Naive thymus-derived CD8-positive, alpha-beta T cell (primary cell): ENCODE measurements at regions not wholly inside any gene's neighbourhood (a gene's known extent, or its start where the extent isn't known, plus 50 kb on each side); places are given as distances from the start of the nearest gene placed in this dataset.

Experiments used
- ATAC-seq, 2 donors: fragments of 150-1000 bp; cut with Tn5 transposase in 1 of 2; sonication (Bioruptor Pico), chemical (Tn5 transposase) in 1 of 2; 1 replicate in 1 of 2; 2 replicates in 1 of 2; pipeline ENCODE4 v1.10.0; 2021; ENCODE audit warnings: mild to moderate bottlenecking in 2 of 2, moderate library complexity in 2 of 2
- POLR2A ChIA-PET: fragments of 350-600 bp; sonication (Branson Sonifier 250); formaldehyde crosslinking; loops from one replicate; lab custom pipeline; 2021; ENCODE audit warnings: antibody characterized with exemption; lab: Charles Lee
- DNase-seq, 10 donors: peaks; one replicate each; pipeline versions ENCODE4 v3.0.0 to v3.0.0-alpha.2; 2020 to 2022
- H3K27ac Mint-ChIP-seq, 10 donors: one replicate each; pipeline ENCODE4 v1.8.0; 2020 to 2022; ENCODE audit warnings: mild to moderate bottlenecking in 10 of 10, mixed read lengths in 10 of 10, moderate library complexity in 4 of 10, inconsistent platforms in 1 of 10
- H3K27me3 Mint-ChIP-seq, 5 donors: one replicate each; pipeline ENCODE4 v1.8.0; 2021 to 2022; ENCODE audit warnings: mixed read lengths in 5 of 5
- H3K36me3 Mint-ChIP-seq, 3 donors: one replicate each; pipeline ENCODE4 v1.8.0; 2020 to 2022; ENCODE audit warnings: mixed read lengths in 3 of 3, mild to moderate bottlenecking in 2 of 3, inconsistent platforms in 1 of 3
- H3K4me1 Mint-ChIP-seq, 4 donors: one replicate each; pipeline ENCODE4 v1.8.0; 2021 to 2022; ENCODE audit warnings: mixed read lengths in 4 of 4
- H3K4me3 Mint-ChIP-seq, 10 donors: one replicate each; pipeline ENCODE4 v1.8.0; 2020 to 2022; ENCODE audit warnings: mild to moderate bottlenecking in 10 of 10, mixed read lengths in 10 of 10, moderate library complexity in 6 of 10, inconsistent platforms in 1 of 10
- H3K9me3 Mint-ChIP-seq, 9 donors: one replicate each; pipeline ENCODE4 v1.8.0; 2020 to 2022; ENCODE audit warnings: mixed read lengths in 9 of 9, mild to moderate bottlenecking in 3 of 9, inconsistent platforms in 1 of 9, moderate library complexity in 1 of 9

GRCh38 chr13:40179445-40180281 lies 486.8 kb downstream of the FOXO1 start:
- POLR2A ChIA-PET = interaction anchor here (1.2 kb wide), 1 partner anchor 10 kb away, joined by 3 read pairs; no protein-coding TSS in a partner anchor
- H3K27me3 Mint-ChIP-seq = no peaks in the 10 kb centered on the region
- ATAC-seq (no peak), DNase-seq (no peak)
- peaks cover 0 to 7% (median 6%) of the 10 kb centered on the region in 3 donors for H3K36me3 Mint-ChIP-seq
- peak overlapping the region in 3 of 10 donors; percentile 18 to 80 (median 66) for H3K4me3 Mint-ChIP-seq
- H3K4me1 Mint-ChIP-seq = peaks cover 34 to 63% (median 47%) of the 10 kb centered on the region in 4 donors
- peaks cover 0 to 10% (median 0%) of the 10 kb centered on the region in 9 donors for H3K9me3 Mint-ChIP-seq
- peak overlapping the region in 4 of 10 donors; percentile 14 to 90 (median 58) for H3K27ac Mint-ChIP-seq

GRCh38 chr13:40180776-40181175 lies 485.7 kb downstream of the FOXO1 start:
- H3K9me3 Mint-ChIP-seq = peaks cover 0 to 19% (median 2%) of the 10 kb centered on the region in 9 donors
- H3K27me3 Mint-ChIP-seq = no peaks in the 10 kb centered on the region
- H3K4me1 Mint-ChIP-seq = peaks cover 37 to 74% (median 54%) of the 10 kb centered on the region in 4 donors
- ATAC-seq (no peak), DNase-seq (no peak)
- no peak overlapping the region for H3K4me3 Mint-ChIP-seq
- no peak overlapping the region for H3K27ac Mint-ChIP-seq
- POLR2A ChIA-PET = interaction anchor here (1.1 to 1.2 kb wide), 2 partner anchors 9 to 11 kb away, joined by 3 read pairs; no protein-coding TSS in a partner anchor
- peaks cover 0 to 7% (median 6%) of the 10 kb centered on the region in 3 donors for H3K36me3 Mint-ChIP-seq

- Mint-ChIP-seq H3K36me3 (peaks cover 0 to 7% (median 6%) of the 10 kb centered on the region in 3 donors), H3K27ac (no peak overlapping the region), H3K4me3 (no peak overlapping the region), H3K27me3 (no peaks in the 10 kb centered on the region), H3K4me1 (peaks cover 38 to 79% (median 57%) of the 10 kb centered on the region in 4 donors), H3K9me3 (peaks cover 0 to 19% (median under 1%) of the 10 kb centered on the region in 9 donors)
- DNase-seq = no peak
- no peak for ATAC-seq
- POLR2A ChIA-PET = interaction anchor here (1.1 kb wide), 1 partner anchor 10 kb away, joined by 3 read pairs; no protein-coding TSS in a partner anchor
Measured at GRCh38 chr13:40181203-40181845, 485.1 kb downstream of the FOXO1 start.

GRCh38 chr13:40182591-40182990 lies 483.9 kb downstream of the FOXO1 start:
- Mint-ChIP-seq H3K27ac (peak overlapping the region in 3 of 10 donors; percentile 37 to 59 (median 53)), H3K4me3 (peak overlapping the region in 1 of 10 donors; percentile 17)

GRCh38 chr13:40185414-40185813 lies 481.0 kb downstream of the FOXO1 start:
- peaks cover 0 to 7% (median 4%) of the 10 kb centered on the region in 3 donors for H3K36me3 Mint-ChIP-seq
- H3K27me3 Mint-ChIP-seq = peaks cover 0 to 1% (median 0%) of the 10 kb centered on the region in 5 donors
- H3K4me3 Mint-ChIP-seq = peak overlapping the region in 6 of 10 donors; percentile 5 to 40 (median 26)
- POLR2A ChIA-PET = interaction anchor here (0.7 to 3.2 kb wide), 6 partner anchors 9 to 479 kb away, joined by 3 to 31 read pairs (median 5); no protein-coding TSS in a partner anchor
- no peak for DNase-seq
- peak overlapping the region; percentile 47 to 98 (median 74) for H3K27ac Mint-ChIP-seq
- ATAC-seq = no peak
- H3K9me3 Mint-ChIP-seq = peaks cover 0 to 19% (median 0%) of the 10 kb centered on the region in 9 donors
- H3K4me1 Mint-ChIP-seq = peaks cover 57 to 91% (median 74%) of the 10 kb centered on the region in 4 donors

More at GRCh38 chr13:40182591-40182990, 483.9 kb downstream of the FOXO1 start:
- no peak for ATAC-seq
- H3K4me1 Mint-ChIP-seq = peaks cover 46 to 90% (median 66%) of the 10 kb centered on the region in 4 donors
- peaks cover 0 to 19% (median 0%) of the 10 kb centered on the region in 9 donors for H3K9me3 Mint-ChIP-seq
- no peaks in the 10 kb centered on the region for H3K27me3 Mint-ChIP-seq
- no peak for DNase-seq
- POLR2A ChIA-PET = interaction anchor here (0.7 to 1.8 kb wide), 3 partner anchors 9 to 16 kb away, joined by 3 to 5 read pairs (median 3); no protein-coding TSS in a partner anchor
- H3K36me3 Mint-ChIP-seq = peaks cover 0 to 7% (median 4%) of the 10 kb centered on the region in 3 donors

GRCh38 chr13:40186041-40186440 lies 480.4 kb downstream of the FOXO1 start:
- peaks cover 0 to 19% (median 0%) of the 10 kb centered on the region in 9 donors for H3K9me3 Mint-ChIP-seq
- H3K4me3 Mint-ChIP-seq = peak overlapping the region; percentile 29 to 87 (median 81)
- H3K36me3 Mint-ChIP-seq = peaks cover 0 to 7% (median 4%) of the 10 kb centered on the region in 3 donors
- H3K27me3 Mint-ChIP-seq = peaks cover 0 to 1% (median 0%) of the 10 kb centered on the region in 5 donors
- POLR2A ChIA-PET = interaction anchor here (1.4 to 3.2 kb wide), 10 partner anchors 9 to 479 kb away, joined by 4 to 40 read pairs (median 8); partner anchors contain the start of gene FOXO1
- no peak for ATAC-seq
- DNase-seq = peak in 1 of 10 donors; percentile 25
- H3K4me1 Mint-ChIP-seq = peaks cover 62 to 96% (median 80%) of the 10 kb centered on the region in 4 donors
- H3K27ac Mint-ChIP-seq = peak overlapping the region; percentile 92 to 99 (median 98)

- peaks cover 0 to 7% (median 4%) of the 10 kb centered on the region in 3 donors for H3K36me3 Mint-ChIP-seq
- H3K27me3 Mint-ChIP-seq = peaks cover 0 to 1% (median 0%) of the 10 kb centered on the region in 5 donors
- H3K27ac Mint-ChIP-seq = peak overlapping the region; percentile 92 to 99 (median 98)
- POLR2A ChIA-PET = interaction anchor here (0.6 to 3.2 kb wide), 33 partner anchors 9 to 1102 kb away, joined by 3 to 40 read pairs (median 5); partner anchors contain the start of gene FOXO1
- DNase-seq = no peak
- peaks cover 0 to 19% (median 0%) of the 10 kb centered on the region in 9 donors for H3K9me3 Mint-ChIP-seq
- peak in 1 of 2 donors; percentile 7 for ATAC-seq
- H3K4me1 Mint-ChIP-seq = peaks cover 58 to 97% (median 87%) of the 10 kb centered on the region in 4 donors
- peak overlapping the region; percentile 45 to 87 (median 81) for H3K4me3 Mint-ChIP-seq
Measured at GRCh38 chr13:40186626-40187323, 479.7 kb downstream of the FOXO1 start.

GRCh38 chr13:40187324-40187795 lies 479.1 kb downstream of the FOXO1 start:
- peak; percentile 76 to 82 for ATAC-seq
- peak overlapping the region; percentile 69 to 91 (median 83) for H3K4me3 Mint-ChIP-seq
- H3K4me1 Mint-ChIP-seq = peaks cover 60 to 99% (median 91%) of the 10 kb centered on the region in 4 donors
- DNase-seq = peak; percentile 49 to 94 (median 82)
- H3K36me3 Mint-ChIP-seq = peaks cover 0 to 7% (median 4%) of the 10 kb centered on the region in 3 donors
- peak overlapping the region; percentile 92 to 99 (median 98) for H3K27ac Mint-ChIP-seq
- peaks cover 0 to 19% (median 0%) of the 10 kb centered on the region in 9 donors for H3K9me3 Mint-ChIP-seq
- POLR2A ChIA-PET = interaction anchor here (0.5 to 3.2 kb wide), 39 partner anchors 8 to 1101 kb away, joined by 3 to 40 read pairs (median 5); partner anchors contain the start of gene FOXO1
- peaks cover 0 to 1% (median 0%) of the 10 kb centered on the region in 5 donors for H3K27me3 Mint-ChIP-seq

GRCh38 chr13:40187841-40188591 lies 478.4 kb downstream of the FOXO1 start:
- peaks cover 0 to 19% (median 0%) of the 10 kb centered on the region in 9 donors for H3K9me3 Mint-ChIP-seq
- ATAC-seq = peak; percentile 52 to 58
- POLR2A ChIA-PET = interaction anchor here (0.5 to 3.2 kb wide), 33 partner anchors 7 to 497 kb away, joined by 3 to 40 read pairs (median 5); partner anchors contain the start of gene FOXO1
- DNase-seq = peak in 9 of 10 donors; percentile 34 to 86 (median 61)
- peaks cover 0 to 7% (median 4%) of the 10 kb centered on the region in 3 donors for H3K36me3 Mint-ChIP-seq
- H3K4me1 Mint-ChIP-seq = peaks cover 54 to 95% (median 90%) of the 10 kb centered on the region in 4 donors
- peak overlapping the region; percentile 92 to 99 (median 98) for H3K27ac Mint-ChIP-seq
- H3K4me3 Mint-ChIP-seq = peak overlapping the region; percentile 69 to 91 (median 83)
- H3K27me3 Mint-ChIP-seq = peaks cover 0 to 1% (median 0%) of the 10 kb centered on the region in 5 donors

- H3K27ac Mint-ChIP-seq = peak overlapping the region; percentile 92 to 99 (median 98)
- ATAC-seq (peak in 1 of 2 donors; percentile 5), DNase-seq (peak in 3 of 10 donors; percentile 24 to 65 (median 41))
- POLR2A ChIA-PET = interaction anchor here (0.6 to 2.7 kb wide), 7 partner anchors 9 to 475 kb away, joined by 3 to 24 read pairs (median 4); no protein-coding TSS in a partner anchor
- H3K9me3 Mint-ChIP-seq = peaks cover 0 to 11% (median 0%) of the 10 kb centered on the region in 9 donors
- H3K4me3 Mint-ChIP-seq = peak overlapping the region in 9 of 10 donors; percentile 52 to 87 (median 81)
- H3K4me1 Mint-ChIP-seq = peaks cover 54 to 95% (median 88%) of the 10 kb centered on the region in 4 donors
- peaks cover 0 to 1% (median 0%) of the 10 kb centered on the region in 5 donors for H3K27me3 Mint-ChIP-seq
- H3K36me3 Mint-ChIP-seq = peaks cover 0 to 4% (median under 1%) of the 10 kb centered on the region in 3 donors
Measured at GRCh38 chr13:40189426-40189825, 477.0 kb downstream of the FOXO1 start.
